Brain microvascular endothelial cell (primary cell): ENCODE measurements at regions not wholly inside any gene's neighbourhood (a gene's known extent, or its start where the extent isn't known, plus 50 kb on each side); places are given as distances from the start of the nearest gene placed in this dataset.

ENCODE experiments used
- DNase-seq: peaks from one replicate; pipeline ENCODE4 v3.0.0-alpha.2; 2020
- H3K27ac ChIP-seq: fragments of 250-450 bp; sonication (Bioruptor Pico); 2 replicates; pipeline ENCODE4 v1.5.1; 2020; ENCODE audit warnings: mild to moderate bottlenecking, moderate library complexity
- H3K27me3 ChIP-seq: fragments of 250-450 bp; sonication (Bioruptor Pico); replicated peaks from 2 replicates; pipeline ENCODE4 v1.5.1; 2020; ENCODE audit warnings: mild to moderate bottlenecking
- H3K36me3 ChIP-seq: fragments of 250-450 bp; sonication (Bioruptor Pico); replicated peaks from 2 replicates; pipeline ENCODE4 v1.5.1; 2020; ENCODE audit warnings: mild to moderate bottlenecking
- H3K4me3 ChIP-seq: 2 replicates; pipeline ENCODE4 v1.5.1; 2011; ENCODE audit warnings: low read depth, mild to moderate bottlenecking, control low read depth, low read length, moderate library complexity
- CTCF ChIP-seq: IDR thresholded peaks from 2 replicates; pipeline ENCODE4 v1.5.1; 2011; ENCODE audit warnings: low read depth, mild to moderate bottlenecking, moderate library complexity, low read length, control low read depth, inconsistent platforms; ENCODE audit errors: missing control alignments
- in situ Hi-C: cut with HindIII; loops from 2 replicates; pipeline ENCODE4 v1.10.0; 2017; ENCODE audit warnings: low sequenced_read_pairs, low pct_ligation_motif_present

DNA sequence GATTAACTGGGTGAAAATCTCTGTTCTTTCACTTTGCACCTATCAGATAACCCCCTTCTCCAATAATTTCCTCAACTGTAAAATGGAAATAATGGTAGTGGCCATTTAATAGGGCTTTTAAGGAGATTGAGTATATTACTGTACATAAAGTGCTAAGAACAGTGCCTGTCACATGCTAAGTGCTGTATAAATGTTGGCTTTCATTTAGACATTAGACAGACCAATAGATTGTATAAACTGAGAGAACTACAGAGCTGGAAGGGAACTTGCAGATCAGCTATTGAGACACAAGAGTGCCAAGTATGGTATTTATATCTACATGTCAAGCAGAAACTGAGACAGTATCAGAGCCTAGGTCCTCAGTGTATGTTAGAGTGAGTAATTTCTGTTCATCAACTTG lies 934.7 kb downstream of the PLA2G4A start:
- no peaks in the 10 kb centered on the region for H3K36me3 ChIP-seq
- DNase-seq: no peak
- in situ Hi-C loops: no loop called here
- H3K4me3 ChIP-seq: no peak overlapping the region
- no peaks in the 10 kb centered on the region for H3K27me3 ChIP-seq
- H3K27ac ChIP-seq: no peak overlapping the region
- no peak for TF ChIP-seq CTCF

- Histone ChIP-seq H3K27me3 (no peaks in the 10 kb centered on the region), H3K36me3 (no peaks in the 10 kb centered on the region), H3K27ac (no peak overlapping the region), H3K4me3 (no peak overlapping the region)
- peak; percentile 20 for DNase-seq
- TF ChIP-seq CTCF: no peak
- in situ Hi-C loops: no loop called here
These were observed 935.2 kb downstream of the PLA2G4A start for GRCh38 chr1:187763976-187764375.

DNA sequence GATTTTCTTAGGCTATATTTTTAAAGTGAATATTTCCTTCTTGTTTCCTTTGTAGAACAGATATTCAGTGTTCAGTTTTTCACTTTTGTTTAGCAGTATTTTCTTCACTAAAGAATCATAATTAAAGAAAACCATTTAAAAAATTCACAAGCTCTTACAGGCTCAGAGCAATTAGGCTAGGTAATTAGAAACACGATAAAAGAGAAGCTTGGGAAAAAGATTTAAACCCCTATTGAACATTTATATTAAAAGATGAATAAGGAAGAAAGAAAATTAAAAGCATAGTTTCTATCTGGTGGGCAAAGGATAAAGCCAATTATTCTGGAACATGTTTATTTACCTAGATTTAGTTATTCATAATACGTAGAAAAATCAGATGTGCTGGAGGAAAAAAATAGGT lies 942.6 kb downstream of the PLA2G4A start:
- in situ Hi-C loops: no loop called here
- Histone ChIP-seq H3K27ac (no peak overlapping the region), H3K36me3 (no peaks in the 10 kb centered on the region), H3K4me3 (no peak overlapping the region), H3K27me3 (no peaks in the 10 kb centered on the region)
- TF ChIP-seq CTCF: no peak
- no peak for DNase-seq

GRCh38 chr1:187773168-187773567 lies 944.4 kb downstream of the PLA2G4A start:
- no peaks in the 10 kb centered on the region for H3K36me3 ChIP-seq
- H3K4me3 ChIP-seq: no peak overlapping the region
- no peak for DNase-seq
- TF ChIP-seq CTCF: no peak
- no peak overlapping the region for H3K27ac ChIP-seq
- H3K27me3 ChIP-seq: no peaks in the 10 kb centered on the region
- in situ Hi-C loops: no loop called here

- in situ Hi-C loops: no loop called here
- H3K36me3 ChIP-seq: no peaks in the 10 kb centered on the region
- H3K4me3 ChIP-seq: no peak overlapping the region
- no peak for TF ChIP-seq CTCF
- H3K27me3 ChIP-seq: no peaks in the 10 kb centered on the region
- no peak for DNase-seq
- no peak overlapping the region for H3K27ac ChIP-seq
These were observed 959.0 kb downstream of the PLA2G4A start for GRCh38 chr1:187787736-187788135.

DNA sequence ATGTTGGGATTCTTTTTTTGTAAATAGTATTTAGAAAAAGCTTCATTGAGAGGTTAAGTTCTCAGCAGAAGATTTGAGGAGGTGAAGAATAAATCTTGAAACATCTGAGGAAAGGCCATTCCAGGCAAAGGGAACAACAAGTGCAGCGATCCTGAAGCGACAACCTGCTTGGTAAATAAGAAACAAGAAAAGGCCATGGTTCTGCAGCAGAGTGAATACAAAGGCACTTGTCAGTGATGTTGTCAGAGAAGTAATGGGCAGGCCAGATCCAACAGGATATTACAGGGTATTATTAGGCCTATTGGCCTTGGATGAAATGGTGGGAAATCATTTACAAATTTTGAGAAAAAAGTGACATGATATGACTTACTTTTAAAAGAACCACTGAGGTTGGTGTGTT lies 960.0 kb downstream of the PLA2G4A start:
- no peak for TF ChIP-seq CTCF
- Histone ChIP-seq H3K36me3 (no peaks in the 10 kb centered on the region), H3K27ac (no peak overlapping the region), H3K4me3 (no peak overlapping the region), H3K27me3 (no peaks in the 10 kb centered on the region)
- no peak for DNase-seq
- in situ Hi-C loops: no loop called here
